Glutamatergic neuron (in vitro differentiated cells): ENCODE measurements at regions not wholly inside any gene's neighbourhood (a gene's known extent, or its start where the extent isn't known, plus 50 kb on each side); places are given as distances from the start of the nearest gene placed in this dataset.

Experiments used
- DNase-seq: peaks from one replicate; pipeline ENCODE4 v3.0.0; 2022
- H3K27ac Mint-ChIP-seq: one replicate; pipeline ENCODE4 v1.8.0; 2020; ENCODE audit warnings: mild to moderate bottlenecking, mixed read lengths, inconsistent platforms; ENCODE audit not compliant: unreplicated experiment
- H3K27me3 Mint-ChIP-seq: one replicate; pipeline ENCODE4 v1.8.0; 2020; ENCODE audit warnings: mild to moderate bottlenecking, moderate library complexity, mixed read lengths, inconsistent platforms; ENCODE audit not compliant: unreplicated experiment
- H3K36me3 Mint-ChIP-seq: one replicate; pipeline ENCODE4 v1.8.0; 2020; ENCODE audit warnings: mild to moderate bottlenecking, mixed read lengths, inconsistent platforms; ENCODE audit not compliant: unreplicated experiment
- H3K4me1 Mint-ChIP-seq: one replicate; pipeline ENCODE4 v1.8.0; 2020; ENCODE audit warnings: mild to moderate bottlenecking, low read depth, mixed read lengths, inconsistent platforms; ENCODE audit not compliant: unreplicated experiment
- H3K4me3 Mint-ChIP-seq: one replicate; pipeline ENCODE4 v1.8.0; 2020; ENCODE audit warnings: mild to moderate bottlenecking, mixed read lengths, inconsistent platforms; ENCODE audit not compliant: unreplicated experiment
- H3K9me3 Mint-ChIP-seq: one replicate; pipeline ENCODE4 v1.8.0; 2020; ENCODE audit warnings: mild to moderate bottlenecking, moderate library complexity, mixed read lengths, inconsistent platforms; ENCODE audit not compliant: unreplicated experiment
- CTCF ChIP-seq: fragments of 200-600 bp; sonication (generic); IDR thresholded peaks from one replicate; pipeline ENCODE4 v1.5.0; 2021; ENCODE audit not compliant: partially characterized antibody, unreplicated experiment

GRCh38 chr16:9268446-9268845 is 177.0 kb downstream of the HAPSTR1 start:
- no peaks in the 10 kb centered on the region for H3K36me3 Mint-ChIP-seq
- TF ChIP-seq CTCF: no peak
- peaks cover 5% of the 10 kb centered on the region for H3K27me3 Mint-ChIP-seq

GRCh38 chr16:9270424-9270823 is 179.0 kb downstream of the HAPSTR1 start:
- Mint-ChIP-seq H3K4me1 (no peaks in the 10 kb centered on the region), H3K9me3 (no peaks in the 10 kb centered on the region), H3K4me3 (no peak overlapping the region), H3K27me3 (peaks cover 7% of the 10 kb centered on the region), H3K27ac (no peak overlapping the region), H3K36me3 (no peaks in the 10 kb centered on the region)
- DNase-seq: no peak
- no peak for TF ChIP-seq CTCF

More at GRCh38 chr16:9268446-9268845, 177.0 kb downstream of the HAPSTR1 start:
- Mint-ChIP-seq H3K9me3 (no peaks in the 10 kb centered on the region), H3K4me1 (peaks cover 1% of the 10 kb centered on the region), H3K27ac (no peak overlapping the region), H3K4me3 (no peak overlapping the region)
- DNase-seq: no peak

- H3K4me3 Mint-ChIP-seq: no peak overlapping the region
- H3K9me3 Mint-ChIP-seq: no peaks in the 10 kb centered on the region
- no peaks in the 10 kb centered on the region for H3K36me3 Mint-ChIP-seq
- no peak for TF ChIP-seq CTCF
- H3K27ac Mint-ChIP-seq: no peak overlapping the region
- H3K4me1 Mint-ChIP-seq: no peaks in the 10 kb centered on the region
- DNase-seq: no peak
- H3K27me3 Mint-ChIP-seq: peaks cover 7% of the 10 kb centered on the region
Measured at GRCh38 chr16:9270941-9271340, 179.5 kb downstream of the HAPSTR1 start.

- TF ChIP-seq CTCF: no peak
- Mint-ChIP-seq H3K9me3 (no peaks in the 10 kb centered on the region), H3K36me3 (no peaks in the 10 kb centered on the region), H3K27me3 (peaks cover 7% of the 10 kb centered on the region), H3K4me3 (no peak overlapping the region), H3K27ac (no peak overlapping the region), H3K4me1 (no peaks in the 10 kb centered on the region)
- DNase-seq: no peak
Measured at GRCh38 chr16:9271841-9272240, 180.4 kb downstream of the HAPSTR1 start.

- no peak for TF ChIP-seq CTCF
- H3K36me3 Mint-ChIP-seq: no peaks in the 10 kb centered on the region
- H3K4me3 Mint-ChIP-seq: no peak overlapping the region
- no peaks in the 10 kb centered on the region for H3K4me1 Mint-ChIP-seq
- H3K27me3 Mint-ChIP-seq: peaks cover 7% of the 10 kb centered on the region
- no peak for DNase-seq
- no peak overlapping the region for H3K27ac Mint-ChIP-seq
- no peaks in the 10 kb centered on the region for H3K9me3 Mint-ChIP-seq
Measured at GRCh38 chr16:9275377-9275776, 183.9 kb downstream of the HAPSTR1 start.
